HUES64 (cell line): ENCODE measurements at regions not wholly inside any gene's neighbourhood (a gene's known extent, or its start where the extent isn't known, plus 50 kb on each side); places are given as distances from the start of the nearest gene placed in this dataset.

Experiments
- H3K27ac ChIP-seq: 2 replicates; pipeline ENCODE4 v1.7.0; 2013; ENCODE audit warnings: low read depth, low read length, inconsistent platforms
- H3K27me3 ChIP-seq: 2 replicates; pipeline ENCODE4 v1.6.1; 2013; ENCODE audit warnings: mild to moderate bottlenecking, low read length; ENCODE audit not compliant: insufficient read depth
- H3K36me3 ChIP-seq: 2 replicates; pipeline ENCODE4 v1.6.1; 2013; ENCODE audit warnings: mild to moderate bottlenecking, low read length; ENCODE audit not compliant: insufficient read depth
- H3K4me1 ChIP-seq: 2 replicates; pipeline ENCODE4 v1.6.1; 2013; ENCODE audit warnings: mild to moderate bottlenecking, low read length, moderate library complexity; ENCODE audit not compliant: insufficient read depth
- H3K4me3 ChIP-seq: 2 replicates; pipeline ENCODE4 v1.5.1; 2013; ENCODE audit warnings: mild to moderate bottlenecking, low read length, moderate library complexity
- H3K9ac ChIP-seq: 2 replicates; pipeline ENCODE4 v1.6.1; 2013; ENCODE audit warnings: mild to moderate bottlenecking, low read depth, low read length
- H3K9me3 ChIP-seq: 2 replicates; pipeline ENCODE4 v1.6.1; 2013; ENCODE audit warnings: low read depth, low read length; ENCODE audit not compliant: insufficient read depth
- WGBS: fragments of 150-250, 120-280 bp; methylation state at CpG from one replicate; pipeline ENCODE4 v1.1.7; 2013; ENCODE audit warnings: missing lambda C conversion rate; 5-methylcytosine and 5-hydroxymethylcytosine counted together

- Histone ChIP-seq H3K27me3 (no peaks in the 10 kb centered on the region), H3K4me3 (no peak overlapping the region), H3K9me3 (no peaks in the 10 kb centered on the region), H3K4me1 (no peaks in the 10 kb centered on the region), H3K27ac (no peak overlapping the region), H3K36me3 (no peaks in the 10 kb centered on the region), H3K9ac (no peak overlapping the region)
- 100% methylated on average over 3 of the region's 3 CpGs for WGBS
Measured at GRCh38 chr2:19757586-19757985, 144.2 kb downstream of the TTC32 start.

GRCh38 chr2:19754907-19755306 is 146.9 kb downstream of the TTC32 start:
- no peak overlapping the region for H3K4me3 ChIP-seq
- no peaks in the 10 kb centered on the region for H3K9me3 ChIP-seq
- H3K36me3 ChIP-seq: no peaks in the 10 kb centered on the region
- no peaks in the 10 kb centered on the region for H3K27me3 ChIP-seq
- no peak overlapping the region for H3K27ac ChIP-seq
- H3K9ac ChIP-seq: no peak overlapping the region
- no peaks in the 10 kb centered on the region for H3K4me1 ChIP-seq
- WGBS: 88% methylated on average over 10 of the region's 10 CpGs

- Histone ChIP-seq H3K4me3 (no peak overlapping the region), H3K4me1 (no peaks in the 10 kb centered on the region), H3K9me3 (no peaks in the 10 kb centered on the region), H3K9ac (no peak overlapping the region), H3K27me3 (no peaks in the 10 kb centered on the region), H3K27ac (no peak overlapping the region), H3K36me3 (no peaks in the 10 kb centered on the region)
- 92% methylated on average over 2 of the region's 2 CpGs for WGBS
Measured at GRCh38 chr2:19753818-19754217, 148.0 kb downstream of the TTC32 start.

GRCh38 chr2:19753314-19753713 is 148.5 kb downstream of the TTC32 start:
- Histone ChIP-seq H3K4me3 (no peak overlapping the region), H3K4me1 (no peaks in the 10 kb centered on the region), H3K9me3 (no peaks in the 10 kb centered on the region), H3K27ac (no peak overlapping the region), H3K9ac (no peak overlapping the region), H3K36me3 (no peaks in the 10 kb centered on the region), H3K27me3 (no peaks in the 10 kb centered on the region)
- 57% methylated on average over 1 of the region's 1 CpG for WGBS

- Histone ChIP-seq H3K4me3 (no peak overlapping the region), H3K27ac (no peak overlapping the region), H3K4me1 (no peaks in the 10 kb centered on the region), H3K36me3 (no peaks in the 10 kb centered on the region), H3K27me3 (no peaks in the 10 kb centered on the region), H3K9me3 (no peaks in the 10 kb centered on the region), H3K9ac (no peak overlapping the region)
- 91% methylated on average over 3 of the region's 3 CpGs for WGBS
Measured at GRCh38 chr2:19752500-19752899, 149.3 kb downstream of the TTC32 start.

- Histone ChIP-seq H3K27ac (no peak overlapping the region), H3K9ac (no peak overlapping the region), H3K9me3 (no peaks in the 10 kb centered on the region), H3K27me3 (no peaks in the 10 kb centered on the region), H3K4me1 (no peaks in the 10 kb centered on the region), H3K4me3 (no peak overlapping the region), H3K36me3 (no peaks in the 10 kb centered on the region)
- WGBS: 94% methylated on average over 2 of the region's 3 CpGs
Measured at GRCh38 chr2:19751631-19752030, 150.2 kb downstream of the TTC32 start.

GRCh38 chr2:19750136-19750535 is 151.6 kb downstream of the TTC32 start:
- no peaks in the 10 kb centered on the region for H3K27me3 ChIP-seq
- no peaks in the 10 kb centered on the region for H3K4me1 ChIP-seq
- H3K9me3 ChIP-seq: no peaks in the 10 kb centered on the region
- H3K4me3 ChIP-seq: no peak overlapping the region
- H3K36me3 ChIP-seq: no peaks in the 10 kb centered on the region
- H3K9ac ChIP-seq: no peak overlapping the region
- 87% methylated on average over 4 of the region's 4 CpGs for WGBS
- H3K27ac ChIP-seq: no peak overlapping the region

GRCh38 chr2:19749507-19749836 is 152.3 kb downstream of the TTC32 start:
- Histone ChIP-seq H3K4me1 (no peaks in the 10 kb centered on the region), H3K27me3 (no peaks in the 10 kb centered on the region), H3K4me3 (no peak overlapping the region), H3K27ac (no peak overlapping the region), H3K9me3 (no peaks in the 10 kb centered on the region), H3K9ac (no peak overlapping the region), H3K36me3 (no peaks in the 10 kb centered on the region)
- 93% methylated on average over 3 of the region's 3 CpGs for WGBS

GRCh38 chr2:19748711-19749506 is 152.9 kb downstream of the TTC32 start:
- Histone ChIP-seq H3K27me3 (no peaks in the 10 kb centered on the region), H3K9me3 (no peaks in the 10 kb centered on the region)

GRCh38 chr2:19748073-19748375 is 153.8 kb downstream of the TTC32 start:
- Histone ChIP-seq H3K9me3 (no peaks in the 10 kb centered on the region), H3K27ac (no peak overlapping the region), H3K4me3 (no peak overlapping the region), H3K36me3 (no peaks in the 10 kb centered on the region), H3K9ac (no peak overlapping the region), H3K4me1 (no peaks in the 10 kb centered on the region), H3K27me3 (no peaks in the 10 kb centered on the region)
- WGBS: 89% methylated on average over 6 of the region's 6 CpGs

More at GRCh38 chr2:19748711-19749506, 152.9 kb downstream of the TTC32 start:
- H3K4me1 ChIP-seq: no peaks in the 10 kb centered on the region
- H3K36me3 ChIP-seq: no peaks in the 10 kb centered on the region
- WGBS: 92% methylated on average over 13 of the region's 16 CpGs
- no peak overlapping the region for H3K27ac ChIP-seq
- H3K9ac ChIP-seq: no peak overlapping the region
- H3K4me3 ChIP-seq: no peak overlapping the region

GRCh38 chr2:19747310-19748072 is 154.3 kb downstream of the TTC32 start:
- WGBS: 86% methylated on average over 10 of the region's 10 CpGs
- no peaks in the 10 kb centered on the region for H3K9me3 ChIP-seq
- H3K27me3 ChIP-seq: no peaks in the 10 kb centered on the region

More at GRCh38 chr2:19747310-19748072, 154.3 kb downstream of the TTC32 start:
- H3K36me3 ChIP-seq: no peaks in the 10 kb centered on the region
- no peak overlapping the region for H3K27ac ChIP-seq
- H3K4me1 ChIP-seq: no peaks in the 10 kb centered on the region
- H3K4me3 ChIP-seq: no peak overlapping the region
- no peak overlapping the region for H3K9ac ChIP-seq
